HepG2 (cell line): ENCODE measurements at regions not wholly inside any gene's neighbourhood (a gene's known extent, or its start where the extent isn't known, plus 50 kb on each side); places are given as distances from the start of the nearest gene placed in this dataset.

Experiments
- ATAC-seq: fragments of 200-7000 bp; cut with Tn5 transposase; 3 replicates; pipeline ENCODE4 v1.9.1; 2020; ENCODE audit warnings: mild to moderate bottlenecking, moderate library complexity
- BruUV-seq: library from RNA; stranded (reverse); fragments of 400-500 nt; replicated peaks from 2 replicates; lab custom pipeline; 2021; lab: Mats Ljungman, UMichigan
- CTCF ChIA-PET: fragments of 300-600 bp; formaldehyde crosslinking; extraction: SDS; loops from one replicate; lab custom pipeline; 2021; ENCODE audit warnings: low total read pairs, inconsistent platforms, low intra/inter-chr PET ratio; lab: Yijun Ruan, JAX
- POLR2A ChIA-PET: fragments of 350-600 bp; sonication (Branson Sonifier 250); formaldehyde crosslinking; loops from one replicate; lab custom pipeline; 2020; ENCODE audit warnings: antibody characterized with exemption, inconsistent platforms; lab: Yijun Ruan, JAX
- DNase-seq: peaks from one replicate; pipeline ENCODE4 v3.0.0-alpha.2; 2015; ENCODE audit warnings: low spot score
- FAIRE-seq: peaks from 3 replicates; lab custom pipeline; 2011; peaks lifted over from hg19 to GRCh38; lab: Jason Lieb, UNC
- H2AFZ ChIP-seq: one replicate; pipeline ENCODE4 v1.6.1; 2011; ENCODE audit warnings: low read length, inconsistent platforms
- H3K27ac ChIP-seq: fragments of 300-600 bp; 3 replicates; pipeline ENCODE4 v1.8.0; 2011; ENCODE audit warnings: mixed run types, mild to moderate bottlenecking, mixed read lengths, low read length, inconsistent platforms; ENCODE audit not compliant: insufficient read depth; ENCODE audit errors: extremely low read length
- H3K27me3 ChIP-seq, 2 experiments: fragments of 200-600 bp in 1 of 2; 2 replicates in 1 of 2; 3 replicates in 1 of 2; pipeline versions ENCODE4 v1.6.0 to v1.8.0; 2011; ENCODE audit warnings: low read length in 2 of 2, mild to moderate bottlenecking in 2 of 2, moderate library complexity in 2 of 2, inconsistent platforms in 1 of 2; ENCODE audit not compliant: insufficient read depth in 2 of 2, control insufficient read depth in 1 of 2
- H3K36me3 ChIP-seq, 2 experiments: fragments of 200-600 bp in 1 of 2; replicated peaks in 1 of 2; 2 replicates in 1 of 2; 3 replicates in 1 of 2; pipeline versions ENCODE4 v1.5.1 to v1.8.0; 2011; ENCODE audit warnings: low read length in 2 of 2, inconsistent platforms in 1 of 2; ENCODE audit not compliant: insufficient read depth in 2 of 2, control insufficient read depth in 1 of 2
- H3K4me1 ChIP-seq: 2 replicates; pipeline ENCODE4 v1.5.1; 2012; ENCODE audit warnings: low read length, inconsistent platforms; ENCODE audit not compliant: insufficient read depth
- H3K4me2 ChIP-seq: 2 replicates; pipeline ENCODE4 v1.6.0; 2011; ENCODE audit warnings: low read depth, low read length, inconsistent platforms
- H3K4me3 ChIP-seq, 3 experiments: fragments of 200-600 bp in 1 of 3; sonication (generic), shearing (Covaris generic) in 1 of 3; replicated peaks in 1 of 3; 2 replicates each; pipeline ENCODE4 v1.5.1; 2011 to 2016; ENCODE audit warnings: low read length in 3 of 3, inconsistent platforms in 2 of 3, low read depth in 2 of 3, mild to moderate bottlenecking in 2 of 3, control low read depth in 1 of 3, mixed read lengths in 1 of 3; ENCODE audit not compliant: insufficient read depth in 1 of 3
- H3K79me2 ChIP-seq: one replicate; pipeline ENCODE4 v1.6.1; 2011; ENCODE audit warnings: low read length, inconsistent platforms; ENCODE audit not compliant: insufficient read depth
- H3K9ac ChIP-seq: 2 replicates; pipeline ENCODE4 v1.6.0; 2011; ENCODE audit warnings: mild to moderate bottlenecking, low read depth, low read length, inconsistent platforms; ENCODE audit not compliant: insufficient read depth
- H3K9me3 ChIP-seq: 2 replicates; pipeline ENCODE4 v1.5.1; 2012; ENCODE audit warnings: mild to moderate bottlenecking, low read length
- H4K20me1 ChIP-seq: 2 replicates; pipeline ENCODE4 v1.6.0; 2011; ENCODE audit warnings: inconsistent platforms, mild to moderate bottlenecking, low read length, moderate library complexity; ENCODE audit not compliant: insufficient read depth
- ATF1 ChIP-seq: IDR thresholded peaks from 2 replicates; pipeline ENCODE4 v1.6.1; 2016; ENCODE audit warnings: mild to moderate bottlenecking, control low read depth
- CENPBD1 ChIP-seq: sonication (generic); formaldehyde crosslinking; IDR thresholded peaks from 2 replicates; pipeline ENCODE4 v1.8.0; 2022; ENCODE audit warnings: missing genetic modification reagents, low read depth, mild to moderate bottlenecking, borderline replicate concordance
- HHEX ChIP-seq: IDR thresholded peaks from 2 replicates; pipeline ENCODE4 v1.6.1; 2016; ENCODE audit warnings: control low read depth
- RXRA ChIP-seq: sonication (generic); formaldehyde crosslinking; IDR thresholded peaks from 2 replicates; pipeline ENCODE4 v1.5.1; 2020; ENCODE audit warnings: missing genetic modification reagents
- SIN3B ChIP-seq: fragments of 150-350 bp; IDR thresholded peaks from 2 replicates; pipeline ENCODE4 v1.6.1; 2014; ENCODE audit warnings: low read length
- ZBTB20 ChIP-seq: sonication (generic); formaldehyde crosslinking; IDR thresholded peaks from 2 replicates; pipeline ENCODE4 v1.8.1; 2023; ENCODE audit warnings: missing genetic modification reagents, low read depth, mild to moderate bottlenecking, borderline replicate concordance
- ZNF10 ChIP-seq: sonication (generic); formaldehyde crosslinking; IDR thresholded peaks from 2 replicates; pipeline ENCODE4 v1.4.0; 2020; ENCODE audit warnings: mild to moderate bottlenecking, low read depth, missing genetic modification reagents, borderline replicate concordance
- ZNF225 ChIP-seq: sonication (generic); formaldehyde crosslinking; IDR thresholded peaks from 2 replicates; pipeline ENCODE4 v1.4.0; 2020; ENCODE audit warnings: mild to moderate bottlenecking, missing genetic modification reagents
- ZSCAN25 ChIP-seq: sonication (generic); formaldehyde crosslinking; IDR thresholded peaks from 2 replicates; pipeline ENCODE4 v1.8.0; 2022; ENCODE audit warnings: mild to moderate bottlenecking, missing genetic modification reagents
- WGBS: methylation state at CpG from one replicate; pipeline ENCODE4 v1.1.6; 2017; ENCODE audit warnings: low lambda C conversion rate; 5-methylcytosine and 5-hydroxymethylcytosine counted together
- in situ Hi-C: cut with HindIII; loops from 2 replicates; pipeline ENCODE4 v1.10.0; 2017; ENCODE audit warnings: low pct_unique_long_range_greater_than_20kb; ENCODE audit not compliant: extremely low pct_ligation_motif_present
- intact Hi-C: fragments of 100-400 bp; cut with micrococcal nuclease; formaldehyde crosslinking; loops from one replicate; pipeline ENCODE4 v1.10.0; 2022; ENCODE audit not compliant: unreplicated experiment
- TF ChIP-seq, protein P1 (sequence below): sonication (generic); formaldehyde crosslinking; IDR thresholded peaks from 2 replicates; pipeline ENCODE4 v1.4.0; 2020; ENCODE audit warnings: missing genetic modification reagents
- TF ChIP-seq, protein P2 (sequence below): sonication (generic); formaldehyde crosslinking; IDR thresholded peaks from 2 replicates; pipeline ENCODE4 v1.5.0; 2020; ENCODE audit warnings: missing genetic modification reagents

- ChIA-PET CTCF (no interaction called here), POLR2A (no interaction called here)
- no peak for FAIRE-seq
Measured at GRCh38 chr2:239778861-239779558, 246.1 kb downstream of the NDUFA10 start.

More at GRCh38 chr2:239778861-239779558, 246.1 kb downstream of the NDUFA10 start:
- Histone ChIP-seq H3K36me3 (no peaks in the 10 kb centered on the region), H3K27me3 (peaks cover 23 to 78% of the 10 kb centered on the region in 2 experiments; a peak in 4 of 5 replicates), H3K9ac (no peak overlapping the region), H3K4me3 (no peak overlapping the region), H3K9me3 (no peaks in the 10 kb centered on the region), H4K20me1 (no peaks in the 10 kb centered on the region), H2AFZ (no peak overlapping the region), H3K27ac (no peak overlapping the region), H3K79me2 (no peaks in the 10 kb centered on the region), H3K4me1 (no peaks in the 10 kb centered on the region), H3K4me2 (no peak overlapping the region)
- no peak; the same call in 1 of the 3 replicates for ATAC-seq
- in situ Hi-C loops (no loop called here), intact Hi-C loops (no loop called here)
- TF ChIP-seq ZNF10 (no peak), SIN3B (no peak), ZBTB20 (CRISPR knock-in tag) (no peak), ATF1 (no peak), ZSCAN25 (CRISPR knock-in tag) (no peak), CENPBD1 (CRISPR knock-in tag) (no peak), ZNF225 (CRISPR knock-in tag) (no peak), RXRA (CRISPR knock-in tag) (no peak), HHEX (CRISPR knock-in tag) (no peak)
- TF ChIP-seq, protein P1, sequence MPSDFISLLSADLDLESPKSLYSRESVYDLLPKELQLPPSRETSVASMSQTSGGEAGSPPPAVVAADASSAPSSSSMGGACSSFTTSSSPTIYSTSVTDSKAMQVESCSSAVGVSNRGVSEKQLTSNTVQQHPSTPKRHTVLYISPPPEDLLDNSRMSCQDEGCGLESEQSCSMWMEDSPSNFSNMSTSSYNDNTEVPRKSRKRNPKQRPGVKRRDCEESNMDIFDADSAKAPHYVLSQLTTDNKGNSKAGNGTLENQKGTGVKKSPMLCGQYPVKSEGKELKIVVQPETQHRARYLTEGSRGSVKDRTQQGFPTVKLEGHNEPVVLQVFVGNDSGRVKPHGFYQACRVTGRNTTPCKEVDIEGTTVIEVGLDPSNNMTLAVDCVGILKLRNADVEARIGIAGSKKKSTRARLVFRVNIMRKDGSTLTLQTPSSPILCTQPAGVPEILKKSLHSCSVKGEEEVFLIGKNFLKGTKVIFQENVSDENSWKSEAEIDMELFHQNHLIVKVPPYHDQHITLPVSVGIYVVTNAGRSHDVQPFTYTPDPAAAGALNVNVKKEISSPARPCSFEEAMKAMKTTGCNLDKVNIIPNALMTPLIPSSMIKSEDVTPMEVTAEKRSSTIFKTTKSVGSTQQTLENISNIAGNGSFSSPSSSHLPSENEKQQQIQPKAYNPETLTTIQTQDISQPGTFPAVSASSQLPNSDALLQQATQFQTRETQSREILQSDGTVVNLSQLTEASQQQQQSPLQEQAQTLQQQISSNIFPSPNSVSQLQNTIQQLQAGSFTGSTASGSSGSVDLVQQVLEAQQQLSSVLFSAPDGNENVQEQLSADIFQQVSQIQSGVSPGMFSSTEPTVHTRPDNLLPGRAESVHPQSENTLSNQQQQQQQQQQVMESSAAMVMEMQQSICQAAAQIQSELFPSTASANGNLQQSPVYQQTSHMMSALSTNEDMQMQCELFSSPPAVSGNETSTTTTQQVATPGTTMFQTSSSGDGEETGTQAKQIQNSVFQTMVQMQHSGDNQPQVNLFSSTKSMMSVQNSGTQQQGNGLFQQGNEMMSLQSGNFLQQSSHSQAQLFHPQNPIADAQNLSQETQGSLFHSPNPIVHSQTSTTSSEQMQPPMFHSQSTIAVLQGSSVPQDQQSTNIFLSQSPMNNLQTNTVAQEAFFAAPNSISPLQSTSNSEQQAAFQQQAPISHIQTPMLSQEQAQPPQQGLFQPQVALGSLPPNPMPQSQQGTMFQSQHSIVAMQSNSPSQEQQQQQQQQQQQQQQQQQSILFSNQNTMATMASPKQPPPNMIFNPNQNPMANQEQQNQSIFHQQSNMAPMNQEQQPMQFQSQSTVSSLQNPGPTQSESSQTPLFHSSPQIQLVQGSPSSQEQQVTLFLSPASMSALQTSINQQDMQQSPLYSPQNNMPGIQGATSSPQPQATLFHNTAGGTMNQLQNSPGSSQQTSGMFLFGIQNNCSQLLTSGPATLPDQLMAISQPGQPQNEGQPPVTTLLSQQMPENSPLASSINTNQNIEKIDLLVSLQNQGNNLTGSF: no peak
- TF ChIP-seq, protein P2, sequence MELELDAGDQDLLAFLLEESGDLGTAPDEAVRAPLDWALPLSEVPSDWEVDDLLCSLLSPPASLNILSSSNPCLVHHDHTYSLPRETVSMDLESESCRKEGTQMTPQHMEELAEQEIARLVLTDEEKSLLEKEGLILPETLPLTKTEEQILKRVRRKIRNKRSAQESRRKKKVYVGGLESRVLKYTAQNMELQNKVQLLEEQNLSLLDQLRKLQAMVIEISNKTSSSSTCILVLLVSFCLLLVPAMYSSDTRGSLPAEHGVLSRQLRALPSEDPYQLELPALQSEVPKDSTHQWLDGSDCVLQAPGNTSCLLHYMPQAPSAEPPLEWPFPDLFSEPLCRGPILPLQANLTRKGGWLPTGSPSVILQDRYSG (CRISPR knock-in tag): no peak
- no peak for DNase-seq
- 27% methylated on average over 9 of the region's 13 CpGs for WGBS
- no TSS peak for BruUV-seq
